ENCODE measurements at regions not wholly inside any gene's neighbourhood (a gene's known extent, or its start where the extent isn't known, plus 50 kb on each side); places are given as distances from the start of the nearest gene placed in this dataset.

DNA sequence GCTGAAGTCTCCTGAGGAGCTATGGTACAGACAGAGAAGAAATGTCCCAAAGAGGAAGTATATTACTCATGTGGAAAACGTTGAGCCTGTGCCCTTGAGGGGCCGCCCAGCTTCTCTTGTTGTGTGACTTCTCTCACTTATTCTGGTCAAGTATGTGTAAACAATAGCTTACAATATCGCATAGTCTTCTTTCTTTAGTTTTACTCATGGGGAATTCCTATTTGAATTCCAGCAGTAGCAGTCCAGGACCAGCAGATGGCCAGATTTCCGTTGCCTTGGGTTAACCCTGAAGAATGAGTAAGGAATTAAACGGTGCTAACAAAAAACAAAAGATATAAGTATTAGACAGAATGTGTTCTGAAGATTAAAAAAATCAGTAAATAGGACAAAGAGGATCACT lies 522.0 kb upstream of the GJE1 start:
- Histone ChIP-seq H3K4me3 (no peak overlapping the region), H3K27me3 (no peaks in the 10 kb centered on the region), H3K4me1 (no peaks in the 10 kb centered on the region), H3K36me3 (no peaks in the 10 kb centered on the region), H3K27ac (no peak overlapping the region), H3K9me3 (peaks cover 12% of the 10 kb centered on the region)
- TF ChIP-seq POLR2A (IDR thresholded peaks at IDR 0.05) (no peak), POLR2AphosphoS5 (IDR thresholded peaks at IDR 0.05) (no peak), CTCF (IDR thresholded peaks at IDR 0.05) (no peak), EP300 (IDR thresholded peaks at IDR 0.05) (no peak)
- WGBS: 53% methylated on average over 5 of the region's 5 CpGs
- DNase-seq (ENCODE audit: low spot score in 2 of 2): no peak

DNA sequence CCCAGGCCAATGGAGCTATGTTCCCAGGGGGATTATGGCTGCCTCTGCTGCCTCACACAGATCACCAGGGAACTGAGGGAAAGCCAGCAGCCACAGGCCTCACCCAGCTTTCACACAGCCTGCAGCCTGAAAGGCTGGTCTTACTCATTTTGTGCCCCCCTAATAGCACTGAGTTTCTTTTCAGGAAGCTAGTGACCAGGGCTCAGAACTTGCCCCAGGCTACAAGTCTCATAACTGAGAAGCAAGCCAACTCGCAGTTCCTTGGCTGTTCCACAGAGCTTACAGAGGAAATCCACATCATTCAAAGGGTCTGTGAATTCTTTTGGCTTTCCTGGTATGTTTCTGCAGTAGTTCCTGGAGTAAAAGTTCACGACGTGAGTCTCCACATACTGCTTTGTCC lies 524.8 kb upstream of the GJE1 start:
- Histone ChIP-seq H3K27me3 (no peaks in the 10 kb centered on the region), H3K4me3 (no peak overlapping the region), H3K9me3 (peaks cover 12% of the 10 kb centered on the region), H3K27ac (no peak overlapping the region), H3K36me3 (no peaks in the 10 kb centered on the region), H3K4me1 (no peaks in the 10 kb centered on the region)
- TF ChIP-seq POLR2A (IDR thresholded peaks at IDR 0.05): no peak
- DNase-seq (ENCODE audit: low spot score in 2 of 2): no peak
- 63% methylated on average over 3 of the region's 3 CpGs for WGBS

GRCh38 chr6:141598487-141598886 lies 534.2 kb upstream of the GJE1 start:
- no peak for DNase-seq (ENCODE audit: low spot score in 2 of 2)
- H3K9me3 ChIP-seq: no peaks in the 10 kb centered on the region
- no peaks in the 10 kb centered on the region for H3K4me1 ChIP-seq
- H3K4me3 ChIP-seq: no peak overlapping the region
- H3K36me3 ChIP-seq: no peaks in the 10 kb centered on the region
- TF ChIP-seq EP300 (IDR thresholded peaks at IDR 0.05) (no peak), POLR2A (IDR thresholded peaks at IDR 0.05) (no peak), CTCF (IDR thresholded peaks at IDR 0.05) (no peak), POLR2AphosphoS5 (IDR thresholded peaks at IDR 0.05) (no peak)
- H3K27me3 ChIP-seq: no peaks in the 10 kb centered on the region
- H3K27ac ChIP-seq: no peak overlapping the region

- TF ChIP-seq POLR2A (IDR thresholded peaks at IDR 0.05) (no peak), EP300 (IDR thresholded peaks at IDR 0.05) (no peak), POLR2AphosphoS5 (IDR thresholded peaks at IDR 0.05) (no peak), CTCF (IDR thresholded peaks at IDR 0.05) (no peak)
- Histone ChIP-seq H3K27me3 (no peaks in the 10 kb centered on the region), H3K4me1 (no peaks in the 10 kb centered on the region), H3K27ac (no peak overlapping the region), H3K9me3 (no peaks in the 10 kb centered on the region), H3K36me3 (no peaks in the 10 kb centered on the region), H3K4me3 (no peak overlapping the region)
- no peak for DNase-seq (ENCODE audit: low spot score in 2 of 2)
Measured at GRCh38 chr6:141594874-141595273, 537.9 kb upstream of the GJE1 start.

DNA sequence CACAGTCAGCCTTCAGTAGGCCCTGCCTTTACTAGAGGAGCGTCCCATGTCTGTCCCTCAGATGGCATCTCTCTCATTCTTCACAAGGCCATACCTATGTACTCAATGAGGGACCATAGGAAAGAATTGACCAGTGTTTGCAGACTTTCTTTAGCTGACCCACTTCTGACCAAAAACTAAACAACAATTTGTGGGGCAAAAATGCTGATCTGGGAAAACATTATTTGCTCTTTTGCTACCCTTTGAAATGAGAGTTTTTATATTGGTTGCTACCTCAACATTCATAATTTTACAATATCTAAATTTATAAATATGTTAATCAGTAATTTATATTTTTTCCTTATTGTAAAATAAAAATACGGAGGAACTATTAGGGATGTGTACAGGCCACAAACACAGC lies 539.4 kb upstream of the GJE1 start:
- WGBS: 97% methylated on average over 2 of the region's 2 CpGs
- TF ChIP-seq CTCF (IDR thresholded peaks at IDR 0.05): no peak
- no peak for TF ChIP-seq POLR2A (IDR thresholded peaks at IDR 0.05)
- TF ChIP-seq POLR2AphosphoS5 (IDR thresholded peaks at IDR 0.05): no peak
- no peak overlapping the region for H3K4me3 ChIP-seq
- H3K27me3 ChIP-seq: no peaks in the 10 kb centered on the region
- no peaks in the 10 kb centered on the region for H3K4me1 ChIP-seq
- H3K27ac ChIP-seq: no peak overlapping the region
- no peaks in the 10 kb centered on the region for H3K9me3 ChIP-seq
- DNase-seq (ENCODE audit: low spot score in 2 of 2): no peak
- H3K36me3 ChIP-seq: no peaks in the 10 kb centered on the region

- no peaks in the 10 kb centered on the region for H3K27me3 ChIP-seq
- no peak for DNase-seq (ENCODE audit: low spot score in 2 of 2)
- no peaks in the 10 kb centered on the region for H3K9me3 ChIP-seq
- H3K4me3 ChIP-seq: no peak overlapping the region
- no peaks in the 10 kb centered on the region for H3K36me3 ChIP-seq
- 45% methylated on average over 4 of the region's 4 CpGs for WGBS
- H3K4me1 ChIP-seq: no peaks in the 10 kb centered on the region
- TF ChIP-seq POLR2A (IDR thresholded peaks at IDR 0.05) (no peak), EP300 (IDR thresholded peaks at IDR 0.05) (no peak), POLR2AphosphoS5 (IDR thresholded peaks at IDR 0.05) (no peak), CTCF (IDR thresholded peaks at IDR 0.05) (no peak)
- H3K27ac ChIP-seq: no peak overlapping the region
Measured at GRCh38 chr6:141587482-141588266, 545.1 kb upstream of the GJE1 start.
